ENCODE measurements at regions not wholly inside any gene's neighbourhood (a gene's known extent, or its start where the extent isn't known, plus 50 kb on each side); places are given as distances from the start of the nearest gene placed in this dataset.
"Not testable (repeated sequence)": the region's sequence is repeated elsewhere in the genome, so short reads cannot be mapped to it uniquely, and the experiment has no call there.

DNA sequence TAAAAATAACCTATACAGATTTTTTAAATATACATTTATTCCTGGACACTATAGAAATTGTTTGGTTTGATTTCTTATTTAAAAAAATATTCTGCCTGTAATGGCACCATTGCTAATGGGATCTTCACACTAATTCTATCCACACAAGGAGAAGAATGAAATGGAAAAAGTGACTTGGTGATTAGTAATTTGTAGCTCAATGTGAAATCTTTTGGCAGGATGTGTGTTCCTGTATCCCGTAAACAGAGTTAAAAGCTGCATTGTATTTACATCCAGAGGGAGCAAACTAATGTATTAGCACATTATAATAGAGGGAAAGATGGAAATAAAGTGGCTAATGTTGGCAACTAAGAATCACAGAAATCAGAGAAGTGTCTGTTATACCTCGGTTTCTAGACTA lies 1455.3 kb upstream of the FLRT2 start:
- no peaks in the 10 kb centered on the region for H3K27me3 ChIP-seq (ENCODE audit: control insufficient read depth in 5 of 5, insufficient read depth in 4 of 5, low read length in 5 of 5)
- H3K36me3 ChIP-seq (ENCODE audit: control insufficient read depth in 5 of 5, insufficient read depth in 5 of 5, low read length in 5 of 5) = no peaks in the 10 kb centered on the region
- H3K4me1 ChIP-seq (ENCODE audit: control insufficient read depth in 5 of 5, insufficient read depth in 5 of 5, low read length in 5 of 5) = no peaks in the 10 kb centered on the region
- no peak overlapping the region for H3K4me3 ChIP-seq (ENCODE audit: low read depth in 1 of 5, low read length in 5 of 5)
- H3K9ac ChIP-seq (ENCODE audit: low read length in 5 of 5) = no peak overlapping the region
- H3K27ac ChIP-seq (ENCODE audit: low read depth, low read length) = no peak overlapping the region
- H3K9me3 ChIP-seq (ENCODE audit: control insufficient read depth in 5 of 5, low read length in 5 of 5) = no peaks in the 10 kb centered on the region

DNA sequence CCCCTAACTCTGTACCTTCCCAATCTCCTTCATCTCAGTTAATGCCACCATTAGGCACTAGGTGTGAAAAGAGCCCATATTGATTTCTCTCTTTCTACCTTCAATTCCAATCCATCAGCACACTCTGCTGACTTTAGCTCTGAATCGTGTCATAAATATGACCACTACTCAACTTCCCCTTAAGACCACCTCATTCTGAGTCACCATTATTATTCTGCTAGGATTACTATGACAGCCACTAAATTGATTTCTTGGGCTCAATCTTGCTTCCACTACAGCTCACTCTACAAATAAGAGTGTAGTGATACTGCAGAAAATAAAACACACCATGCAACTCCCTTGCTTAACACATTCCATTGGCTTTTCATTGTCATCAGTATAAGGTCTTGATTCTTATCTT lies 1449.0 kb upstream of the FLRT2 start:
- no peak overlapping the region for H3K9ac ChIP-seq (ENCODE audit: low read length in 5 of 5)
- peaks cover 0 to 8% (median 4%) of the 10 kb centered on the region in 5 donors for H3K4me1 ChIP-seq (ENCODE audit: control insufficient read depth in 5 of 5, insufficient read depth in 5 of 5, low read length in 5 of 5)
- no peak overlapping the region for H3K27ac ChIP-seq (ENCODE audit: low read depth, low read length)
- H3K4me3 ChIP-seq (ENCODE audit: low read depth in 1 of 5, low read length in 5 of 5) = no peak overlapping the region
- no peaks in the 10 kb centered on the region for H3K27me3 ChIP-seq (ENCODE audit: control insufficient read depth in 5 of 5, insufficient read depth in 4 of 5, low read length in 5 of 5)
- H3K9me3 ChIP-seq (ENCODE audit: control insufficient read depth in 5 of 5, low read length in 5 of 5) = no peaks in the 10 kb centered on the region
- H3K36me3 ChIP-seq (ENCODE audit: control insufficient read depth in 5 of 5, insufficient read depth in 5 of 5, low read length in 5 of 5) = no peaks in the 10 kb centered on the region

DNA sequence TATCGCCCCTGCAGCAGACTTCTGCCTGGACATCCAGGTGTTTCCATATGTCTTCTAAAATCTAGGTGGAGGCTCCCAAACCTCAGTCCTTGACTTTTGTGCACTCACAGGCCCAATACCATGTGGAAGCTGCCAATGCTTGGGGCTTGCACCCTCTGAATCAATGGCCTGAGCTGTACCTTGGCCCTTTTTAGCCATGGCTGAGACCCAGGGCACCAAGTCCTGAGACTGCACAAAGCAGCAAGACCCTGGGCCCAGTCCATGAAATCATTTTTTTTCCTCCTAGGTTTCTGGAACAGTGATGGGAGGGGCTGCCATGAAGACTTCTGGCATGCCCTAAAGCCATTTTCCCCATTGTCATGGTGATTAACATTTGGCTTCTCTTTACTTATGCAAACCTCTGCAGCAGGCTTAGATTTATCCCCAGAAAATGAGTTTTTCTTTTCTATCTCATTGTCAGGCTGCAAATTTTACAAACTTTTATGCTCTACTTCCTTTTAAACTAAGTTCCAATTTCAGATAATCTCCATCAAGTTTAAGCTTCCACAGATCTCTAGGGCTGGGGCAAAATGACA lies 1445.8 kb upstream of the FLRT2 start:
- Histone ChIP-seq H3K9me3 (ENCODE audit: control insufficient read depth in 5 of 5, low read length in 5 of 5) (no peaks in the 10 kb centered on the region), H3K4me3 (ENCODE audit: low read depth in 1 of 5, low read length in 5 of 5) (no peak overlapping the region), H3K27me3 (ENCODE audit: control insufficient read depth in 5 of 5, insufficient read depth in 4 of 5, low read length in 5 of 5) (no peaks in the 10 kb centered on the region), H3K36me3 (ENCODE audit: control insufficient read depth in 5 of 5, insufficient read depth in 5 of 5, low read length in 5 of 5) (no peaks in the 10 kb centered on the region), H3K9ac (ENCODE audit: low read length in 5 of 5) (no peak overlapping the region), H3K4me1 (ENCODE audit: control insufficient read depth in 5 of 5, insufficient read depth in 5 of 5, low read length in 5 of 5) (peaks cover 0 to 8% (median 4%) of the 10 kb centered on the region in 5 donors), H3K27ac (ENCODE audit: low read depth, low read length) (no peak overlapping the region)

DNA sequence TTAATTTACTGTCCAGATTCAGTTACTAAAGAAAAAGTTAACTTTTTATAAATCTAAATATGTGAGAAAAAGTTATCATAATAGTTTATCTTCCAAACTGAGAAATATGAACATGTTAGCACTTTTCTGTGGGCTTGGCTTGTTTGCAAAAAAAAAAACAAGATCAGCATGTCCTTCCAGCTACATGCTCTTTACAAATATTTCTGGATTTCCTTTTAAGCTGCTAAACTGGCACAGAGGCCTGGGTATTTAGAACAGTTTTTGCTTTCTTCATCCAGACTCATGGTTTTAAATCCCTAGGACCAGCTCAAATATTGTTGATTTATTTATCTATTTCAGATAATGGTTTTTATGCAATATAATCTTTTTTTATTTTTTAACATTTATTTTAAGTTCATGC lies 1444.5 kb upstream of the FLRT2 start:
- no peaks in the 10 kb centered on the region for H3K9me3 ChIP-seq (ENCODE audit: control insufficient read depth in 5 of 5, low read length in 5 of 5)
- no peak overlapping the region for H3K27ac ChIP-seq (ENCODE audit: low read depth, low read length)
- no peaks in the 10 kb centered on the region for H3K36me3 ChIP-seq (ENCODE audit: control insufficient read depth in 5 of 5, insufficient read depth in 5 of 5, low read length in 5 of 5)
- peaks cover 1 to 12% (median 6%) of the 10 kb centered on the region in 5 donors for H3K4me1 ChIP-seq (ENCODE audit: control insufficient read depth in 5 of 5, insufficient read depth in 5 of 5, low read length in 5 of 5)
- no peaks in the 10 kb centered on the region for H3K27me3 ChIP-seq (ENCODE audit: control insufficient read depth in 5 of 5, insufficient read depth in 4 of 5, low read length in 5 of 5)
- H3K4me3 ChIP-seq (ENCODE audit: low read depth in 1 of 5, low read length in 5 of 5) = no peak overlapping the region
- H3K9ac ChIP-seq (ENCODE audit: low read length in 5 of 5) = no peak overlapping the region

DNA sequence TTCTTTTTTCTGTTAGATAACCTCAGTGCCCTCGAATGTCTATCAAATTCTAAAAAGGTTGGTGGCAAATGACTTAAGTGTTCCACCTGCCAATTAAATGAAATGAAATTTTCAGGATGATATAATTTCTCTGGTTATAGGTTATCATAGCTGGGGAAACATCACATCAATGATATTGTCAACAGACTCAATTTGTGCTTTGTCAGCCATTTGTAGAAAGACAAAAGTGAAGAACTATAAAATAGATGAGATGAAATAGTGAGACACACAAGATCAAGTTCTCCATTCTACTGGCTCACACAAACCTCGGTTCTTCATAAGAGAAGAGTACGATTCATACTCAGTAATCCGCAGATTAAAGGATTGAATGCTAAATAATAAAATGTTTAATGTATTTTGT lies 1443.2 kb upstream of the FLRT2 start:
- no peaks in the 10 kb centered on the region for H3K27me3 ChIP-seq (ENCODE audit: control insufficient read depth in 5 of 5, insufficient read depth in 4 of 5, low read length in 5 of 5)
- peaks cover 2 to 24% (median 17%) of the 10 kb centered on the region in 5 donors for H3K4me1 ChIP-seq (ENCODE audit: control insufficient read depth in 5 of 5, insufficient read depth in 5 of 5, low read length in 5 of 5)
- H3K4me3 ChIP-seq (ENCODE audit: low read depth in 1 of 5, low read length in 5 of 5) = no peak overlapping the region
- H3K9ac ChIP-seq (ENCODE audit: low read length in 5 of 5) = no peak overlapping the region
- H3K27ac ChIP-seq (ENCODE audit: low read depth, low read length) = no peak overlapping the region
- H3K36me3 ChIP-seq (ENCODE audit: control insufficient read depth in 5 of 5, insufficient read depth in 5 of 5, low read length in 5 of 5) = no peaks in the 10 kb centered on the region
- no peaks in the 10 kb centered on the region for H3K9me3 ChIP-seq (ENCODE audit: control insufficient read depth in 5 of 5, low read length in 5 of 5)

DNA sequence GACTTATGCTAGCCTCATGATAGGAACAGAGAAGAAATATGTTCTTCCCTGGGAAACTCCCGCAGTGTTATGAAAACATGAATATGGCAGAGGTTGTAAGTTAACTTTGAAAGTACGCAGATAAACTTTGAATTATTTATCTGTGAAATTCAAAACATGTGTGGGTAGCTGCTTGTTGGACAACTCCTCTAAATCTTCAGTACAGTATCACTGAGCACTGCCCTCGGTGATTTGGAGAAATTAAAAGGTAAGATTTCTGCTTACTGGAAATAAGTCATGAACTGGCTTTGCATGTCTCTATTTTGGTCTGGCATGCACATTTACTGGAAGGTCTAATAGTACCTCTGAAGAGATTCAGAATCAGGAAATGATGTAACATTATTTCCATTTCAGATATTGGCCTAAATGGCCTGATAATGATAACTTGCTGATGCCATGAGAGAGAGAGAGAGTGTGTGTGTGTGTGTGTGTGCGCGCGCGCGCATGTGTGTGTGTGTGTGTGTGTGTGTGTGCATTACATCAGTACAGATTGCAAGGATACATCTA lies 1441.9 kb upstream of the FLRT2 start:
- no peak overlapping the region for H3K9ac ChIP-seq (ENCODE audit: low read length in 5 of 5)
- peaks cover 4 to 35% (median 18%) of the 10 kb centered on the region in 5 donors for H3K4me1 ChIP-seq (ENCODE audit: control insufficient read depth in 5 of 5, insufficient read depth in 5 of 5, low read length in 5 of 5)
- H3K27ac ChIP-seq (ENCODE audit: low read depth, low read length) = peak overlapping the region; percentile 35
- H3K27me3 ChIP-seq (ENCODE audit: control insufficient read depth in 5 of 5, insufficient read depth in 4 of 5, low read length in 5 of 5) = no peaks in the 10 kb centered on the region
- no peak overlapping the region for H3K4me3 ChIP-seq (ENCODE audit: low read depth in 1 of 5, low read length in 5 of 5)
- no peaks in the 10 kb centered on the region for H3K36me3 ChIP-seq (ENCODE audit: control insufficient read depth in 5 of 5, insufficient read depth in 5 of 5, low read length in 5 of 5)
- no peaks in the 10 kb centered on the region for H3K9me3 ChIP-seq (ENCODE audit: control insufficient read depth in 5 of 5, low read length in 5 of 5)

DNA sequence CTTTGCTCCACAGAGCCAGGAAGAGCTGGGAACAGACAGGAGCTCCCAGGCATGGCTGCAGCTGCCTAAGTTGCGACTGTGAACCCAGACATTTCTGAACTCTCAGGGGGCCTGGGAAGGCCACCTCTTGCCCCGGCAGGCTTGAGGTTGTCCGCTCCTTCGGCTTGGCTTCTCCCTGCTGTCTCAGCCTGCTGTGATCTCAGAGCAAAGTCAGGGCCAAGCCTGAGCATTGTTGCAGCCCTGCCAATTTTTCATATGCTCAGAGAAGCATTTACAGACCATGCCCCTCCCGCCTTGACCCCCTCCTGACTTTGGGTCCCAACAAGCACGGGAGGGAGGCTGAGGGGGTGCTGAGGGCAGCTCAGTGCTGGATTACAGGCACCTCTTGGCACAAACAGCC lies 1439.1 kb upstream of the FLRT2 start:
- Histone ChIP-seq H3K36me3 (ENCODE audit: control insufficient read depth in 5 of 5, insufficient read depth in 5 of 5, low read length in 5 of 5) (no peaks in the 10 kb centered on the region), H3K9me3 (ENCODE audit: control insufficient read depth in 5 of 5, low read length in 5 of 5) (no peaks in the 10 kb centered on the region), H3K9ac (ENCODE audit: low read length in 5 of 5) (no peak overlapping the region), H3K4me3 (ENCODE audit: low read depth in 1 of 5, low read length in 5 of 5) (no peak overlapping the region), H3K4me1 (ENCODE audit: control insufficient read depth in 5 of 5, insufficient read depth in 5 of 5, low read length in 5 of 5) (peaks cover 2 to 33% (median 18%) of the 10 kb centered on the region in 5 donors), H3K27ac (ENCODE audit: low read depth, low read length) (no peak overlapping the region), H3K27me3 (ENCODE audit: control insufficient read depth in 5 of 5, insufficient read depth in 4 of 5, low read length in 5 of 5) (no peaks in the 10 kb centered on the region)

DNA sequence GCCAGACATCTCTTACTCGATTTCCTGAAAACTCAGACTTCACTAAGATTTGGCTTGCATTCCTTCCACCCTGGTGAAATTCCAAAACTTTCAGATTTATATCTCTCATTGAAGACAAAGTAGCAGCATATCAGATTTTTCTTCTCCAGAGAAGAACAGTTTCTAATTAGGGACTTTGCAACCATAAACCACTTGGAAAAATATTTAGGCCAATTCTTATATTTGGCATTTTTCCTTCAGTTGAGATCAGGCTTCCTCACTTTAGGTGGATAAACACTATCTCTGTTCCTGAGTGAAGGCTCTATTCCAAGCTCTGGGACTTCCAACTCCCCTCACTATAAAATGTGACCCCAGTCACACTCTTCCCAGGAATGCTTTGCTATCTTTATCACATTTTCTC lies 1434.3 kb upstream of the FLRT2 start:
- Histone ChIP-seq H3K4me1 (ENCODE audit: control insufficient read depth in 5 of 5, insufficient read depth in 5 of 5, low read length in 5 of 5) (peaks cover 2 to 29% (median 15%) of the 10 kb centered on the region in 5 donors), H3K9ac (ENCODE audit: low read length in 5 of 5) (no peak overlapping the region), H3K4me3 (ENCODE audit: low read depth in 1 of 5, low read length in 5 of 5) (no peak overlapping the region), H3K36me3 (ENCODE audit: control insufficient read depth in 5 of 5, insufficient read depth in 5 of 5, low read length in 5 of 5) (no peaks in the 10 kb centered on the region), H3K27ac (ENCODE audit: low read depth, low read length) (no peak overlapping the region), H3K27me3 (ENCODE audit: control insufficient read depth in 5 of 5, insufficient read depth in 4 of 5, low read length in 5 of 5) (no peaks in the 10 kb centered on the region), H3K9me3 (ENCODE audit: control insufficient read depth in 5 of 5, low read length in 5 of 5) (no peaks in the 10 kb centered on the region)

DNA sequence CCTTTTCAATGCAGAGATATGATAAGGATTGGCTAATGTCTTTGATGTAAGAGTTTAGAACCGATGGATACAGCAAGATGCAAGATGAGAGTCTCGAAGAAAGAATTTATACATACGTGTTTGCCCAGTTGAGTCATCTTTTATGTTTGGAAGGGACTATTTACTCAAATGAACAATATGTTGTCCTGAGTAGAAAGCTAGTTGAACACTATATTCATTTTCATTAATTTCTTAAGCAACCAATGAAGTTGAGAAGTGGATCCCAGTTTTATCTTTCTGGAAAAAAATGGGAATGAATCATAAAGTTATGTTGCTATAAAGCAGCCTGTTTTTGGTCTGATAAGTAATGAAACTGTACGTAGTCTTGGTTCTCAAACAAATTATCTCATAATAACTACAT lies 1431.7 kb upstream of the FLRT2 start:
- H3K27ac ChIP-seq (ENCODE audit: low read depth, low read length) = no peak overlapping the region
- H3K9ac ChIP-seq (ENCODE audit: low read length in 5 of 5) = no peak overlapping the region
- no peak overlapping the region for H3K4me3 ChIP-seq (ENCODE audit: low read depth in 1 of 5, low read length in 5 of 5)
- H3K9me3 ChIP-seq (ENCODE audit: control insufficient read depth in 5 of 5, low read length in 5 of 5) = peaks cover 0 to 2% (median 0%) of the 10 kb centered on the region in 5 donors
- no peaks in the 10 kb centered on the region for H3K27me3 ChIP-seq (ENCODE audit: control insufficient read depth in 5 of 5, insufficient read depth in 4 of 5, low read length in 5 of 5)
- H3K36me3 ChIP-seq (ENCODE audit: control insufficient read depth in 5 of 5, insufficient read depth in 5 of 5, low read length in 5 of 5) = no peaks in the 10 kb centered on the region
- peaks cover 0 to 14% (median 0%) of the 10 kb centered on the region in 5 donors for H3K4me1 ChIP-seq (ENCODE audit: control insufficient read depth in 5 of 5, insufficient read depth in 5 of 5, low read length in 5 of 5)

DNA sequence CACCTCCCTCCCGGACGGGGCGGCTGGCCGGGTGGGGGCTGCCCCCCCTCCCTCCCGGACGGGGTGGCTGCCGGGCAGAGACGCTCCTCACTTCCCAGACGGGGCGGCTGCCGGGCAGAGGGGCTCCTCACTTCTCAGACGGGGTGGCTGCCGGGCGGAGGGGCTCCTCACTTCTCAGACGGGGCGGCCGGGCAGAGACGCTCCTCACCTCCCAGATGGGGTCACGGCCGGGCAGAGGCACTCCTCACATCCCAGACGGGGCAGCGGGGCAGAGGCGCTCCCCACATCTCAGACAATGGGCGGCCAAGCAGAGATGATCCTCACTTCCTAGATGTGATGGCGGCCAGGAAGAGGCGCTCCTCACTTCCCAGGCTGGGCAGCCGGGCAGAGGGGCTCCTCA lies 1430.4 kb upstream of the FLRT2 start:
- H3K27me3 ChIP-seq (ENCODE audit: control insufficient read depth in 5 of 5, insufficient read depth in 4 of 5, low read length in 5 of 5); H3K27ac ChIP-seq (ENCODE audit: low read depth, low read length); H3K36me3 ChIP-seq (ENCODE audit: control insufficient read depth in 5 of 5, insufficient read depth in 5 of 5, low read length in 5 of 5); H3K9ac ChIP-seq (ENCODE audit: low read length in 5 of 5); H3K4me3 ChIP-seq (ENCODE audit: low read depth in 1 of 5, low read length in 5 of 5); H3K9me3 ChIP-seq (ENCODE audit: control insufficient read depth in 5 of 5, low read length in 5 of 5): not testable (repeated sequence)
- peaks cover 0 to 14% (median 0%) of the 10 kb centered on the region in 5 donors for H3K4me1 ChIP-seq (ENCODE audit: control insufficient read depth in 5 of 5, insufficient read depth in 5 of 5, low read length in 5 of 5)
